Adrenal gland (tissue), 9 donors: ENCODE measurements at regions not wholly inside any gene's neighbourhood (a gene's known extent, or its start where the extent isn't known, plus 50 kb on each side); places are given as distances from the start of the nearest gene placed in this dataset.

ENCODE experiments used
- DNase-seq, 7 donors: peaks; one replicate each; pipeline ENCODE4 v3.0.0-alpha.2; 2019 to 2020
- H3K27ac ChIP-seq, 5 donors: fragments of 200-600 bp; sonication (generic) in 4 of 5; 1 replicate in 3 of 5; 2 replicates in 2 of 5; pipeline versions ENCODE4 v1.5.1 to v1.8.0; 2016 to 2020; ENCODE audit warnings: mild to moderate bottlenecking in 1 of 5
- H3K27me3 ChIP-seq: fragments of 200-600 bp; 2 replicates; pipeline ENCODE4 v1.8.0; 2021
- H3K36me3 ChIP-seq, 2 donors: fragments of 200-600 bp; replicated peaks in 1 of 2; 1 replicate in 1 of 2; 2 replicates in 1 of 2; pipeline versions ENCODE4 v1.5.1 to v1.8.0; 2018 to 2022
- H3K4me1 ChIP-seq, 2 donors: fragments of 200-600 bp; replicated peaks in 1 of 2; 1 replicate in 1 of 2; 2 replicates in 1 of 2; pipeline versions ENCODE4 v1.5.1 to v1.8.0; 2018 to 2021
- H3K4me3 ChIP-seq, 4 donors: fragments of 200-600 bp; sonication (generic) in 3 of 4; one replicate each; pipeline ENCODE4 v1.5.1; 2016 to 2018
- H3K9me3 ChIP-seq, 3 donors: fragments of 200-600 bp; sonication (generic) in 1 of 3; replicated peaks in 1 of 3; 1 replicate in 2 of 3; 2 replicates in 1 of 3; pipeline versions ENCODE4 v1.5.1 to v1.8.0; 2016 to 2021
- CTCF ChIP-seq, 6 experiments: fragments of 450-650 bp in 4 of 6; fragments of 200-600 bp in 2 of 6; sonication (generic) in 1 of 6; IDR thresholded peaks; 1 replicate in 5 of 6; 2 replicates in 1 of 6; pipeline versions ENCODE4 v1.5.1 to v1.8.0; 2016 to 2021; ENCODE audit warnings: antibody characterized with exemption in 6 of 6, mild to moderate bottlenecking in 2 of 6, moderate library complexity in 1 of 6
- POLR2A ChIP-seq, 2 donors: fragments of 450-650 bp; IDR thresholded peaks; one replicate each; pipeline ENCODE4 v1.6.1; 2017; ENCODE audit warnings: antibody characterized with exemption in 2 of 2, mild to moderate bottlenecking in 2 of 2, moderate library complexity in 1 of 2
- WGBS, 4 donors: extraction: QIAGEN DNeasy Blood & Tissue Kit in 2 of 4; methylation state at CpG; one replicate each; pipeline versions ENCODE4 v1.1.5 to v1.1.7; 2013 to 2017; 5-methylcytosine and 5-hydroxymethylcytosine counted together
- intact Hi-C, 2 donors: fragments of 100-400 bp; cut with DNase I; formaldehyde crosslinking; loops; one replicate each; pipeline versions ENCODE4 v1.14.1 to v1.15.0; 2022 to 2023
- donor health status: healthy with polysubstance abuse.
- donor health status: Bipolar disorder and iron deficiency.
- donor health status: DM: yes; HTN: yes; CAD: no.
- donor health status: DM: no; HTN: no; CAD: no.
- donor health status: DM: no; HTN: no; CAD: no.

- intact Hi-C loops: no loop called here
- Histone ChIP-seq H3K4me1 (no peaks in the 10 kb centered on the region), H3K9me3 (peaks cover 0 to 5% (median 0%) of the 10 kb centered on the region in 3 donors), H3K36me3 (no peaks in the 10 kb centered on the region), H3K27me3 (no peaks in the 10 kb centered on the region), H3K4me3 (no peak overlapping the region), H3K27ac (no peak overlapping the region)
- 23 to 36% (median 30%) methylated on average over 2 of the region's 2 CpGs for WGBS, 4 donors
- DNase-seq: no peak
- TF ChIP-seq POLR2A (IDR thresholded peaks at IDR 0.05) (no peak), CTCF (IDR thresholded peaks at IDR 0.05) (no peak)
Measured at GRCh38 chr14:40414386-40414785, 982.2 kb upstream of the FBXO33 start.

GRCh38 chr14:40413136-40413535, 980.9 kb upstream of the FBXO33 start:
- intact Hi-C loops: no loop called here
- 50 to 67% (median 57%) methylated on average over 4 of the region's 4 CpGs for WGBS, 4 donors

GRCh38 chr14:40410708-40411107, 978.5 kb upstream of the FBXO33 start:
- Histone ChIP-seq H3K27me3 (no peaks in the 10 kb centered on the region), H3K27ac (no peak overlapping the region), H3K4me3 (no peak overlapping the region), H3K36me3 (no peaks in the 10 kb centered on the region), H3K4me1 (no peaks in the 10 kb centered on the region), H3K9me3 (peaks cover 0 to 5% (median 3%) of the 10 kb centered on the region in 3 donors)
- DNase-seq: no peak
- no peak for TF ChIP-seq CTCF (IDR thresholded peaks at IDR 0.05)
- TF ChIP-seq POLR2A (IDR thresholded peaks at IDR 0.05): no peak
- intact Hi-C loops: no loop called here

More at GRCh38 chr14:40413136-40413535, 980.9 kb upstream of the FBXO33 start:
- TF ChIP-seq POLR2A (IDR thresholded peaks at IDR 0.05) (no peak), CTCF (IDR thresholded peaks at IDR 0.05) (no peak)
- no peak overlapping the region for H3K4me3 ChIP-seq
- H3K27ac ChIP-seq: no peak overlapping the region
- no peaks in the 10 kb centered on the region for H3K27me3 ChIP-seq
- no peaks in the 10 kb centered on the region for H3K36me3 ChIP-seq
- DNase-seq: no peak
- H3K4me1 ChIP-seq: no peaks in the 10 kb centered on the region
- H3K9me3 ChIP-seq: peaks cover 0 to 5% (median 0%) of the 10 kb centered on the region in 3 donors

GRCh38 chr14:40402957-40403356, 970.7 kb upstream of the FBXO33 start:
- intact Hi-C loops: no loop called here
- DNase-seq: no peak
- H3K27me3 ChIP-seq: no peaks in the 10 kb centered on the region
- H3K4me3 ChIP-seq: no peak overlapping the region
- no peaks in the 10 kb centered on the region for H3K4me1 ChIP-seq
- H3K36me3 ChIP-seq: no peaks in the 10 kb centered on the region
- H3K9me3 ChIP-seq: peaks cover 0 to 3% (median 0%) of the 10 kb centered on the region in 3 donors
- no peak for TF ChIP-seq CTCF (IDR thresholded peaks at IDR 0.05)
- no peak for TF ChIP-seq POLR2A (IDR thresholded peaks at IDR 0.05)
- no peak overlapping the region for H3K27ac ChIP-seq
